Body of pancreas (tissue), 4 donors: ENCODE measurements at regions not wholly inside any gene's neighbourhood (a gene's known extent, or its start where the extent isn't known, plus 50 kb on each side); places are given as distances from the start of the nearest gene placed in this dataset.

ENCODE experiments used
- POLR2A ChIP-seq, 3 donors: fragments of 450-650 bp; IDR thresholded peaks; one replicate each; pipeline ENCODE4 v1.6.1; 2016; ENCODE audit warnings: antibody characterized with exemption in 3 of 3, mild to moderate bottlenecking in 2 of 3
- TF ChIP-seq, protein P1 (sequence below), 7 experiments: fragments of 450-650 bp in 4 of 7; fragments of 200-600 bp in 3 of 7; sonication (generic) in 3 of 7; IDR thresholded peaks; one replicate each; pipeline ENCODE4 v1.5.1; 2016 to 2019; ENCODE audit warnings: antibody characterized with exemption in 7 of 7

DNA sequence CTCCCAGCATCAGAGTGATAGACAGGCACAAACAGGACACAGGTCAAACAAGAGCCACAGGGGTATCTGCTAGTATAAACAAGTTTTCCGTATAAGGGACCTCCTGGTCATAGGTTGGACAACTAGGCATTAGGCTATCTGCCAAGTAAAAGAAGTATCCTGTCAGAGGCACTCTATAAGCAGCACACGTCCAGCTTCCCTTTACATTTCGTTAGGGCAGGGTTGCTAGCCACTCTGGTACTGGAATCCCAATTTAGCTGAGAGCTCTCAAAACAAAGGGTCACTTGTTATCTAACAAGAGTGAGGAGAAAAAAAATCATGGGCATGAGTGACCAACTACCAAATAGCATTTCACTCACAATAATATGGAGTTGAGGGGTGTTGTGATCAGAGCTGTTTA, 780.7 kb upstream of the DIAPH2 start:
- TF ChIP-seq, protein P1, sequence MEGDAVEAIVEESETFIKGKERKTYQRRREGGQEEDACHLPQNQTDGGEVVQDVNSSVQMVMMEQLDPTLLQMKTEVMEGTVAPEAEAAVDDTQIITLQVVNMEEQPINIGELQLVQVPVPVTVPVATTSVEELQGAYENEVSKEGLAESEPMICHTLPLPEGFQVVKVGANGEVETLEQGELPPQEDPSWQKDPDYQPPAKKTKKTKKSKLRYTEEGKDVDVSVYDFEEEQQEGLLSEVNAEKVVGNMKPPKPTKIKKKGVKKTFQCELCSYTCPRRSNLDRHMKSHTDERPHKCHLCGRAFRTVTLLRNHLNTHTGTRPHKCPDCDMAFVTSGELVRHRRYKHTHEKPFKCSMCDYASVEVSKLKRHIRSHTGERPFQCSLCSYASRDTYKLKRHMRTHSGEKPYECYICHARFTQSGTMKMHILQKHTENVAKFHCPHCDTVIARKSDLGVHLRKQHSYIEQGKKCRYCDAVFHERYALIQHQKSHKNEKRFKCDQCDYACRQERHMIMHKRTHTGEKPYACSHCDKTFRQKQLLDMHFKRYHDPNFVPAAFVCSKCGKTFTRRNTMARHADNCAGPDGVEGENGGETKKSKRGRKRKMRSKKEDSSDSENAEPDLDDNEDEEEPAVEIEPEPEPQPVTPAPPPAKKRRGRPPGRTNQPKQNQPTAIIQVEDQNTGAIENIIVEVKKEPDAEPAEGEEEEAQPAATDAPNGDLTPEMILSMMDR (IDR thresholded peaks at IDR 0.05), result no peak
- no peak for TF ChIP-seq POLR2A (IDR thresholded peaks at IDR 0.05)
